PFSK-1 (cell line): ENCODE measurements at regions not wholly inside any gene's neighbourhood (a gene's known extent, or its start where the extent isn't known, plus 50 kb on each side); places are given as distances from the start of the nearest gene placed in this dataset.

Experiments
- FOXP2 ChIP-seq: optimal IDR thresholded peaks from 2 replicates; pipeline ENCODE3; 2011; ENCODE audit warnings: borderline replicate concordance, control low read depth, inconsistent platforms; ENCODE audit not compliant: insufficient read depth; ENCODE audit errors: extremely low read length, extremely low read depth
- POLR2AphosphoS5 ChIP-seq: IDR thresholded peaks from 2 replicates; pipeline ENCODE4 v1.6.1; 2012; ENCODE audit warnings: low read depth, mild to moderate bottlenecking, control low read depth, low read length, moderate library complexity
- REST ChIP-seq, 2 experiments: IDR thresholded peaks; 2 replicates each; pipeline versions ENCODE4 v1.6.1 to v1.8.0; 2011 to 2012; ENCODE audit warnings: low read depth in 2 of 2, low read length in 2 of 2, control low read depth in 1 of 2, inconsistent platforms in 1 of 2, mild to moderate bottlenecking in 1 of 2, moderate library complexity in 1 of 2; ENCODE audit not compliant: insufficient read depth in 1 of 2
- SIN3A ChIP-seq: IDR thresholded peaks from 2 replicates; pipeline ENCODE4 v1.6.1; 2012; ENCODE audit warnings: mild to moderate bottlenecking, low read length, moderate library complexity, borderline replicate concordance; ENCODE audit not compliant: insufficient read depth
- TAF1 ChIP-seq: IDR thresholded peaks from 2 replicates; pipeline ENCODE4 v1.6.1; 2012; ENCODE audit warnings: low read length, control low read depth, borderline replicate concordance; ENCODE audit not compliant: insufficient read depth

- TF ChIP-seq SIN3A = no peak
- no peak for TF ChIP-seq POLR2AphosphoS5
- TF ChIP-seq REST (IDR thresholded peaks at IDR 0.05; ENCODE audit: insufficient read depth in 1 of 2, low read depth in 2 of 2, low read length in 2 of 2) = no peak
- TF ChIP-seq TAF1 = no peak
- no peak for TF ChIP-seq FOXP2
Measured at GRCh38 chr4:136934601-136935000, 597.7 kb downstream of the PCDH18 start.

- TF ChIP-seq REST (IDR thresholded peaks at IDR 0.05; ENCODE audit: insufficient read depth in 1 of 2, low read depth in 2 of 2, low read length in 2 of 2) (no peak), SIN3A (no peak), TAF1 (no peak), POLR2AphosphoS5 (no peak), FOXP2 (no peak)
Measured at GRCh38 chr4:136931781-136932180, 600.5 kb downstream of the PCDH18 start.

- no peak for TF ChIP-seq REST (IDR thresholded peaks at IDR 0.05; ENCODE audit: insufficient read depth in 1 of 2, low read depth in 2 of 2, low read length in 2 of 2)
- TF ChIP-seq SIN3A = no peak
- TF ChIP-seq TAF1 = no peak
- TF ChIP-seq FOXP2 = no peak
- no peak for TF ChIP-seq POLR2AphosphoS5
Measured at GRCh38 chr4:136928957-136929411, 603.3 kb downstream of the PCDH18 start.

GRCh38 chr4:136927172-136927571 lies 605.1 kb downstream of the PCDH18 start:
- TF ChIP-seq REST (IDR thresholded peaks at IDR 0.05; ENCODE audit: insufficient read depth in 1 of 2, low read depth in 2 of 2, low read length in 2 of 2) (no peak), POLR2AphosphoS5 (no peak), SIN3A (no peak), FOXP2 (no peak), TAF1 (no peak)

- TF ChIP-seq TAF1 = no peak
- TF ChIP-seq SIN3A = no peak
- no peak for TF ChIP-seq POLR2AphosphoS5
- TF ChIP-seq REST (IDR thresholded peaks at IDR 0.05; ENCODE audit: insufficient read depth in 1 of 2, low read depth in 2 of 2, low read length in 2 of 2) = no peak
- no peak for TF ChIP-seq FOXP2
Measured at GRCh38 chr4:136925203-136925602, 607.1 kb downstream of the PCDH18 start.
